GM21825 (cell line): ENCODE measurements at regions not wholly inside any gene's neighbourhood (a gene's known extent, or its start where the extent isn't known, plus 50 kb on each side); places are given as distances from the start of the nearest gene placed in this dataset.

ENCODE experiments used
- ATAC-seq: cut with Tn5 transposase; IDR thresholded peaks from one replicate; pipeline ENCODE4 v1.9.1; 2021; ENCODE audit warnings: mild to moderate bottlenecking, moderate library complexity; ENCODE audit not compliant: unreplicated experiment

DNA sequence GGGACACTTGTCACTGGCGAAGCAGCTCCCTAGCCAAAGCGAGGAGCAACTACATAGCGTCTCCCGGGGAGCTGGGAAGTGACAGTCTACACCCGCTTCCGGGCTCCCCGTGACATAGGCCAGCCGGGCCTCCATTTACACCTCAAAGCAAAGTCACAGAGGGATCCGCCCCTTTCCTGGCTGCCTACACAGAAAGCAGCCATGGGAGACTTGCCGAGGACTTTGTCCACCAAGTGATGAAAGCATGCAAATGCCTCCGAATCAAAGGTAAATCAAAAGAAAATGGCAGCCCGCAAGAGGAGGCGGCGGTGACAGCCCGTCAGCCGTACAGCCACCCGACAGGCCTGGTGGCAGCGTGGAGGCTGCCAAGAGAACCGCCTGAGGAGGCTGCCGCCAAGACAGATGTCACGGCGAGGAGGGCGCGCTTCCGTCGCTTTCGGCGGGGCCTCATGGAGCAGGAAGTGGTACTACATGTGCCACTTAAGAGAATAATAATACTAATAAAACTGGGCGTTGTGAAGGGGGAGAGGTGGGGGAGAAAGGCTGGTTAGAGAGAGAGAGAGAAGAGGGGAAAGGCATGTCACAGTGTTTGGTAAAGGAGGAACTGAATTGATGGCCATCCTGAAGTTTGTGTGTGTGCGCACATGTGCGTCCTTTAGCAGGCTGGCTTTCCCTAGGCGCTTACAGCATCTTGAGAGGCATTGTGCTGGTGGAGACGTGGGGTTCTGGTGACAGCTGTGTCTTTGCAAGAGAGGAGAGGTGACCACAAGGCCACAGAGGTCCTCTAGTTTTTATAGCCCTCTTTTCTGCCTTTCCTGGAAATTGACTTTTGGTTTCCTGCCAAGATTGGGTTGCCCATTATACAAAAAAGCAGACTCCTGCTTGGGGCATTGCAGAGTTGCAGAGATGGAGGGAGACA, 661.7 kb downstream of the VRK1 start:
- ATAC-seq: no peak

- no peak for ATAC-seq
Observed at GRCh38 chr14:97462081-97462480, 664.9 kb downstream of the VRK1 start.

DNA sequence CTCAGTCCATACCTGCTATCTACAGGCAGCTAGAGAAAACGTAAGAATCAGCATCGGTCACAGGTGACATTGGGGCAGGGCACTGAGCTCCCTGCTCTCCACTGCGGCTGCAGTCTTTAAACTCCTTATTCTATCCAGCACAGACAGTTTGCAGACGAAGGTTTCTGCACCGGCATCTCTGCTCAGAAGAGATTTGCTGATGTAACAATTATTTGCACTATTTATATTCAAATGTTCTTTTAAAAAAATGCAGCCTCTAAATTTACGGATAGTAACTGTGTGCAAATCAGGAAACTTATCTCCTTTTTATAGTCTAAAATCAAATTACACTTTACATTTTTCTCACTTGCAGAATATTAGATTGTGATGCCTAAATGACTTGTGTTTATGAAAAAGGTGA, 671.0 kb downstream of the VRK1 start:
- ATAC-seq: no peak

DNA sequence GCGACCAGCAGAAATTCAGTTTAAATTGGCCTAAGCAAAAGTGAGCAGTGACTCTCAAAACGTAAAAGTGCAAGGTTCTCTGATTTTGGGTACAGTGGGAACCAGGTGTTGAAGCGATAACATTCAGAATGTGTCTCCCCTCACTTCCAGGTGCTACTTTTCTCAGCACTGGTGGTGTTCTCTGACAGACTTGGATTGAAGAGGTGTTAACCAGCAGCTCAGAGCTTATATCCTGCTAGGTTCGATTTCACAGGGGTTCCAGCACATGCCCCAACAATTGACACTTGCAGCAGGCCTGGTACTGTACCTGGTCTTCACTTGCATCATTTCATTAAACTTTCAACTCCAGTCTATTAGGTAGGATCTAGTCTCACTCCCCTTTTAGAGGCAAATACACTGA, 680.2 kb downstream of the VRK1 start:
- no peak for ATAC-seq

- no peak for ATAC-seq
Observed at GRCh38 chr14:97485201-97485600, 688.0 kb downstream of the VRK1 start.

DNA sequence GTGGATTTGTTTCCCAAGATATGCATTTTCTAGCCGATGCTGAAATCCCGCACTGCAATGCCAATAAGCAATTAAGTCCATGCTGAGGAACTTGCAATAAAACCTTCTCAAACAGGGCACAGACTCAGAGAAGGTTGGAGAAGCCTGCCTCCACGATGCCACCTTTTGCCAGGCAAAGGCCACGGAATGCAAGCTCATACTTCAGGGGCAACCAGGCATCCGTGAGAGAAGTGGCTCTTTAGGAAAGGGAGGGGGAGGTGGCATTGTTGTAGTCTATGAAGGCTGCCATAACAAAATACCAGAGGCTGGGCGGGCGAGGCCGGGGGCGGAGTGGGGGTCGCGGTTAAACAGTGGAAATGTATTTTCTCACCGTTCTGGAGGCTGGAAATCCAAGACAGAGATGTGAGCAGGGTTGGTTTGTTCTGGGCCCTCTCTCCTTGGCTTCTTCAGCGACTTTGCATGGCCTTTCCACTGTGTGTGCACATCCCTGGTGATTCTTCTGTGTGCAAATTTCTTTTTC, 689.5 kb downstream of the VRK1 start:
- ATAC-seq: no peak

DNA sequence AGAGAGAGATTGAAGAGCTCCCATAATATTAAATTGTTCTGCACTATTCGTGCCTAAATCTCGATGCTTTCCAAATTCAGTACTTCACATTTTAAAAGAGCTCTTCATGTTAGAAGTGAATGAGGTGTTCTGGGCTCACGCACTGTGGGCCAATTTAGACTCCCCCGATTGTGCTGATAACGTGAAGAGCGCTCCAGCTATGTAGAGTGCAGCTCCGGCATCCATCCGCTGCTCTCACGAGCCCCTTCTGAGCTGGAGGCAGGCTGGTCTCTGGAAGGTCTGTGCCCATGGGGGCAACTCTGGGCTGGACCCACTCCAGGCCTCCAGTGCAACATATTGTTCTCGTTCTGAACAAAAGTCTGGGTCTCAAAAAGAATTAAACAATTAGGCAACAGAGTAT, 692.6 kb downstream of the VRK1 start:
- ATAC-seq: no peak

DNA sequence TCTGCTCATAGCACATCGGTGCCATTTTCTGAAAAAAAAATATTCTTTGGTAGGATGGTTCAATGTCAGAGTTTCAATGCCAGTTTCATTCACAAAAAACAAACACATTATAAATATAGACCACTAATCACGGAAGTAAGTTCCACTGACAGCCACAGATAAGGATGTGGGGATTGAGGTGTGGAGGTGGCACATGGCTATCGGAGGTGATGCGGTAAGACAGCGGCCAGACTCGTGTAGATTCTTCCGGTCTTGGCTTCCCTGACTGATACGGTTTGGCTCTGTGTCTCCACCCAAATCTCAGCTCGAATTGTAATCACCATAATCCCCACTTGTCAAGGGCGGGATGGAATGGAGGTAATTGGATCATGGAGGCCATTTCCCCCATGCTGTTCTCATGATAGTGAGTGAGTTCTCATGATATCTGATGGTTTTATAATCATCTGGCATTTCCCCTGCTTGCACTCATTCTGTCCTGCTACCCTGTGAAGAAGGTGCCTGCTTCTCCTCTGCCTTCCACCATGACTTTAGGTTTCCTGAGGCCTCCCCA, 693.4 kb downstream of the VRK1 start:
- no peak for ATAC-seq

DNA sequence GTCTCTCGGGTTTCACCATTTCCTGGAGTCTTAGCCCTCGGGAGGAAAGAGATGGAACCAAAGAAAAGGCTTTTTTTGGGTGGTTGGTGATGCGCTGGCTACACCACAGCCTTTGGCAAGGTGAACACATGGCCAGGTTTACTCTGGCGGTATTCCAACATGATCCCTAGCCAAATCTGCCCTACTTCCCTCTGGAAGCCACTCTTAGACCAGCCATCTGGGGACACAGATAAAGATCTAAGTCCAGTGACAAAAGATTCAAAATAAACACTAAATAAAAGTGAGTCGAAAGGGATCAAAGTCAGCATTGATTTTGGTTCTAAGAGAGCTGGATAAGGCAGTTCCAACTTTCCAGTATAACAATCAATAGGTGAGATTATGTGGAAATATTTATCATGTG, 694.5 kb downstream of the VRK1 start:
- ATAC-seq: no peak

- no peak for ATAC-seq
Observed at GRCh38 chr14:97499790-97500481, 702.8 kb downstream of the VRK1 start.

- ATAC-seq: no peak
Observed at GRCh38 chr14:97506626-97507025, 709.4 kb downstream of the VRK1 start.

DNA sequence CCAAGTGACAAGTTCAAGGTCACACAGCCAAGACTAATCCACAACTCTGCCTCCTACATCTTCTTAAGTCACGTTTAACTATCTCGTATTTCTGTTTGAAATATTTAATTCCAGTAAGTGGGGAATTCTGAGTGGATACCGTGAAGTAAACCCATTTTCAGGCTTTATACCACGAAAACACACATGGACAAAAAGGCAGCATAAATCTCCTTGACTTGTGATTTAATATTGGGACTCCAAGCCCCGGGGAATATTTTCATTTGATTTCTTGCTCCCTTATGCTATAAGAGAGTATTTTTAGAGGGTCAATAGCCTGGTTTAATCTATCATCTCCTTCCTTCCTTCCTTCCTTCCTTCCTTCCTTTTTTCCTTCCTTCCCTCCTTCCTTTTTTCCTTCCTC, 716.7 kb downstream of the VRK1 start:
- no peak for ATAC-seq

GRCh38 chr14:97517566-97518234, 720.5 kb downstream of the VRK1 start:
- ATAC-seq: no peak

DNA sequence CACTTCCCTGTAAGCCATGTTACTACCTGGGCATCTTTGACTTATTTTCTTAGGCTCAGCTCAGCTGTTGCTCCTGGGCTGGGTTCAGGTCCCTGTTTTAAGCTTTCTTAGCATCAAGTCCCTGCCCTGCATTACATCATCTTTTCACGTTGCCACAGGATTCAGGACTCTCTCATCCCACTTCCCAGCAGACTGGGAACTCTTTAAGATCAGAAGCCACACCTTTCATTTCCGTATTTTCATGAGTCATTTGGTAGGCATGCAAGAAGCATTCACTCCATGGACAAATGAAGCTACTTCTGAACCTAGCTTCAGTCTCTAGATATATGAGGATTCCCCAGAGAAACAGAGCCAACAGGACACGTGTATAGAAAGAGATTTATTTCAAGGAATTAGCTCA, 726.8 kb downstream of the VRK1 start:
- no peak for ATAC-seq

DNA sequence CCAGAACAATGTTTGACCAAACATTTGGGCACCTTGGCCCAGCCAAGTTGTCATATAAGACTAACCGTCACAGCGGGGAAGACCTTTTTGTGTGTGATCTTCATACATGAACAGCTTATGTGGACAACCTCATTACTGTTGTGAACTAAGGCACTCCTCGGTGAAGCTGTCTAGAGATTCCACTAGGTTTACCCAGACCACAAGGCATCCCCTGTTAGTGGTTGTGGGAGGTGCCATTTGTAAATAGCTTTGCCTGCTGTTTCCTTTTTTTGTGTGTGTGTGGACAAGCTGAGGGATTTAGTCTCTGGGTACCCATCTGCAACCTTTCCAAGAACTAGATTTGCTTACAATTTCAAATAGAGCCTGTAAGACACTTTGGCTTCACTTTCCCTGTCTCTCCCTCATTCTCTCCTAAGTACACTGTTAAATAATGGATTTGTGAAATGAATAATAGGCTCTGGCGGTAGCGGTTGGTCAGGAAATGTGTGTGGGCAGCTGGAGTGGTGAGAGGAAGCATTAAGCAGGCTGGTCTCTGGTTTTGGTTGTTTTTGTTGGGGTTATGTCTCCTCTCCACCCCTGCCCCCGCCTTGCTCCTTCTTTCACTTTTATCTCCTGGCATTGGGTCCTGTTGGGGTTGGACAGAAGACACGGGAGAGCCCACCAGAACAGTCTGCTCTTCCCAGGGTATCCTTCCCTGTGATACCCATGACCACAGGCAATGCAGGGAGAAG, 727.6 kb downstream of the VRK1 start:
- no peak for ATAC-seq

GRCh38 chr14:97527993-97528392, 730.8 kb downstream of the VRK1 start:
- ATAC-seq: no peak

DNA sequence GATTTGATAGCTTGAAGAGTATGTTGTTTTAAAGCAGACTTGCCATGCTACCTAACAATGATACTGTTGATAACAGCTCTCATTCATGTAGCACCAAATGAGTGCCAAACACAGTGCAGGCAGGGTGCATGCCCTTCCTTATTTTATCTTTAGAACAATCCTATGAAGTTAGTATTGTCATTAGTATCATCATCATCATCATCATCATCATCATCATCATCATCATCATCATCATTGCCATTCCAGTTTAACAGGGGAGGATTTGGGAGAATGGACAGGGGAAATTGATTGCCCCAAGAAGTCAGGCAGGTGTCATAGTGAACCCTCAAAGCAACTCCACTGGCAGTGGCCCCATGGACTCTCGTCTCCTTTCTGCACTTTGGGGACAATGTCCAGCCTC, 734.9 kb downstream of the VRK1 start:
- ATAC-seq: no peak

GRCh38 chr14:97536421-97536820, 739.2 kb downstream of the VRK1 start:
- no peak for ATAC-seq

DNA sequence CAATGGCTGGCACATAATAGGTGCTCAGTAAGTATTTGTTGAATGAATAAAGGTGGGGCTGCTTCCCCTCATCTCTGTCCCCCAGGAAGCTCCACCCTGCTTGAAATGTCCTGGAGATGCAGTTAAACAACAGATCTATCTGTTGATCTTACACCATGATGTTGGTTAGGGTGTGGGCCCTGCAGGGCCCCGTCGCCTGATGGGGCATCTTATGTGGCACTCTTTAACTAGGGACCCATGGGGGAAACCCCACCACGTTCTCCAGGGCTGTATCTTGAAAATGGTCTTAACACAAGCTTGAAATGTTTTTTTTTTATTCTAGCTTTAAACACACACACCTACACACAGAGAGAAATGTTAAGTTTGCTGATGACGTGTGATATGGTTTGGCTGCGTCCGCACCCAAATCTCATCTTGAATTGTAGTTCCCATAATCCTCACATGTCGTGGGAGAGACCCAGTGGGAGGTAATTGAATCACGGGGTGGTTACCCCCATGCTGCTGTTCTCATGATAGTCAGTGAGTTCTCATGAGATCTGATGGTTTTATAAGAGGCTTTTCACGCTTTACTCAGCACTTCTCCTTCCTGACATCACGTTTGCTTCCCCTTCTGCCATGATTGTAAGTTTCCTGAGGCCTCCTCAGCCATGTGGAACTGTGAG, 741.7 kb downstream of the VRK1 start:
- ATAC-seq: no peak

- no peak for ATAC-seq
Observed at GRCh38 chr14:97539411-97539795, 742.2 kb downstream of the VRK1 start.
